Parathyroid adenoma (tissue), 2 donors: ENCODE measurements at regions not wholly inside any gene's neighbourhood (a gene's known extent, or its start where the extent isn't known, plus 50 kb on each side); places are given as distances from the start of the nearest gene placed in this dataset.
"Not testable (repeated sequence)": the region's sequence is repeated elsewhere in the genome, so short reads cannot be mapped to it uniquely, and the experiment has no call there.

Experiments used
- H2AFZ ChIP-seq: fragments of 300-600 bp; sonication (generic); one replicate; pipeline ENCODE4 v1.7.0; 2017; ENCODE audit warnings: antibody characterized with exemption, mild to moderate bottlenecking
- H3K27ac ChIP-seq: fragments of 300-600 bp; sonication (generic); one replicate; pipeline ENCODE4 v1.7.0; 2017
- H3K27me3 ChIP-seq: fragments of 300-600 bp; sonication (generic); one replicate; pipeline ENCODE4 v1.7.0; 2017; ENCODE audit warnings: low read length; ENCODE audit not compliant: control insufficient read depth, insufficient read depth
- H3K36me3 ChIP-seq: fragments of 300-600 bp; sonication (generic); one replicate; pipeline ENCODE4 v1.7.0; 2017; ENCODE audit warnings: low read length; ENCODE audit not compliant: control insufficient read depth, insufficient read depth
- H3K4me1 ChIP-seq: fragments of 300-600 bp; sonication (generic); one replicate; pipeline ENCODE4 v1.7.0; 2017; ENCODE audit warnings: control low read depth
- H3K4me2 ChIP-seq: fragments of 300-600 bp; sonication (generic); one replicate; pipeline ENCODE4 v1.7.0; 2017; ENCODE audit warnings: low read length
- H3K4me3 ChIP-seq: fragments of 300-600 bp; sonication (generic); one replicate; pipeline ENCODE4 v1.7.0; 2017; ENCODE audit warnings: low read depth, low read length
- H3K79me2 ChIP-seq: fragments of 300-600 bp; sonication (generic); one replicate; pipeline ENCODE4 v1.7.0; 2017; ENCODE audit warnings: control low read depth
- H3K9ac ChIP-seq: fragments of 300-600 bp; sonication (generic); one replicate; pipeline ENCODE4 v1.7.0; 2017; ENCODE audit warnings: mild to moderate bottlenecking
- H3K9me3 ChIP-seq: fragments of 300-600 bp; sonication (generic); one replicate; pipeline ENCODE4 v1.7.0; 2017; ENCODE audit warnings: low read length; ENCODE audit not compliant: control insufficient read depth
- CTCF ChIP-seq: fragments of 300-600 bp; sonication (generic); IDR thresholded peaks from one replicate; pipeline ENCODE4 v1.7.0; 2017; ENCODE audit warnings: antibody characterized with exemption, mild to moderate bottlenecking
- donor health status: primary hyperparathyroidism.

GRCh38 chr16:75965504-75966374 lies 239.4 kb upstream of the CPHXL start:
- no peak for TF ChIP-seq CTCF
- no peaks in the 10 kb centered on the region for H3K4me1 ChIP-seq
- no peaks in the 10 kb centered on the region for H3K9me3 ChIP-seq
- H3K27me3 ChIP-seq: no peaks in the 10 kb centered on the region
- H3K27ac ChIP-seq: no peak overlapping the region
- no peak overlapping the region for H3K4me2 ChIP-seq
- H3K9ac ChIP-seq: no peak overlapping the region
- no peak overlapping the region for H3K4me3 ChIP-seq
- H3K36me3 ChIP-seq: no peaks in the 10 kb centered on the region
- H3K79me2 ChIP-seq: no peaks in the 10 kb centered on the region
- H2AFZ ChIP-seq: no peak overlapping the region

GRCh38 chr16:75969120-75969519 lies 242.8 kb upstream of the CPHXL start:
- not testable (repeated sequence) for H3K4me3 ChIP-seq, H3K27me3 ChIP-seq, H2AFZ ChIP-seq, H3K36me3 ChIP-seq, H3K4me2 ChIP-seq, H3K4me1 ChIP-seq, H3K79me2 ChIP-seq, H3K27ac ChIP-seq, H3K9ac ChIP-seq, H3K9me3 ChIP-seq

GRCh38 chr16:75971334-75971733 lies 245.0 kb upstream of the CPHXL start:
- Histone ChIP-seq H3K9ac (no peak overlapping the region), H2AFZ (no peak overlapping the region), H3K4me3 (no peak overlapping the region), H3K79me2 (no peaks in the 10 kb centered on the region), H3K9me3 (no peaks in the 10 kb centered on the region), H3K27me3 (no peaks in the 10 kb centered on the region), H3K36me3 (no peaks in the 10 kb centered on the region), H3K4me2 (no peak overlapping the region), H3K27ac (no peak overlapping the region), H3K4me1 (no peaks in the 10 kb centered on the region)
- no peak for TF ChIP-seq CTCF

GRCh38 chr16:75983296-75983695 lies 257.0 kb upstream of the CPHXL start:
- Histone ChIP-seq H3K36me3 (no peaks in the 10 kb centered on the region), H3K4me2 (no peak overlapping the region), H3K27me3 (no peaks in the 10 kb centered on the region), H3K27ac (no peak overlapping the region), H2AFZ (no peak overlapping the region), H3K9me3 (no peaks in the 10 kb centered on the region), H3K4me3 (no peak overlapping the region), H3K9ac (no peak overlapping the region), H3K79me2 (no peaks in the 10 kb centered on the region), H3K4me1 (no peaks in the 10 kb centered on the region)
- no peak for TF ChIP-seq CTCF

GRCh38 chr16:75983741-75984381 lies 257.6 kb upstream of the CPHXL start:
- H2AFZ ChIP-seq: no peak overlapping the region
- no peaks in the 10 kb centered on the region for H3K4me1 ChIP-seq
- H3K27ac ChIP-seq: no peak overlapping the region
- H3K36me3 ChIP-seq: no peaks in the 10 kb centered on the region
- H3K79me2 ChIP-seq: no peaks in the 10 kb centered on the region
- H3K4me3 ChIP-seq: no peak overlapping the region
- H3K9me3 ChIP-seq: no peaks in the 10 kb centered on the region
- no peaks in the 10 kb centered on the region for H3K27me3 ChIP-seq
- no peak for TF ChIP-seq CTCF
- H3K4me2 ChIP-seq: no peak overlapping the region
- no peak overlapping the region for H3K9ac ChIP-seq
